Breast epithelium (tissue), 4 donors: ENCODE measurements at regions not wholly inside any gene's neighbourhood (a gene's known extent, or its start where the extent isn't known, plus 50 kb on each side); places are given as distances from the start of the nearest gene placed in this dataset.
"Not testable (repeated sequence)": the region's sequence is repeated elsewhere in the genome, so short reads cannot be mapped to it uniquely, and the experiment has no call there.

Experiments
- DNase-seq, 2 donors: peaks; one replicate each; pipeline ENCODE4 v3.0.0-alpha.2; 2019; ENCODE audit warnings: low spot score in 2 of 2
- H3K27ac ChIP-seq, 2 donors: fragments of 200-600 bp; sonication (generic) in 1 of 2; one replicate each; pipeline ENCODE4 v1.5.1; 2016 to 2019; ENCODE audit warnings: mild to moderate bottlenecking in 1 of 2
- H3K27me3 ChIP-seq, 2 donors: fragments of 200-600 bp; sonication (generic) in 1 of 2; one replicate each; pipeline versions ENCODE4 v1.5.1 to v1.6.0; 2017 to 2019; ENCODE audit warnings: control low read depth in 1 of 2, mild to moderate bottlenecking in 1 of 2
- H3K36me3 ChIP-seq: fragments of 200-600 bp; one replicate; pipeline ENCODE4 v1.5.1; 2019
- H3K4me1 ChIP-seq, 2 donors: fragments of 200-600 bp; sonication (generic); one replicate each; pipeline ENCODE4 v1.5.1; 2016 to 2019; ENCODE audit warnings: control low read depth in 1 of 2
- H3K4me3 ChIP-seq, 3 donors: fragments of 200-600 bp; sonication (generic); 1 replicate in 2 of 3; 2 replicates in 1 of 3; pipeline ENCODE4 v1.5.1; 2016 to 2019; ENCODE audit warnings: mild to moderate bottlenecking in 3 of 3, moderate library complexity in 2 of 3
- H3K9me3 ChIP-seq, 2 donors: fragments of 200-600 bp; sonication (generic) in 1 of 2; one replicate each; pipeline ENCODE4 v1.5.1; 2016 to 2019; ENCODE audit warnings: control low read depth in 1 of 2
- intact Hi-C: fragments of 100-400 bp; cut with DNase I; formaldehyde crosslinking; loops from one replicate; pipeline ENCODE4 v1.15.1; 2023; ENCODE audit warnings: low total_unique reads
- TF ChIP-seq, protein P1 (sequence below), 3 donors: fragments of 450-650 bp; IDR thresholded peaks; one replicate each; pipeline ENCODE4 v1.5.1; 2016 to 2017; ENCODE audit warnings: antibody characterized with exemption in 3 of 3, mild to moderate bottlenecking in 3 of 3, moderate library complexity in 3 of 3

DNA sequence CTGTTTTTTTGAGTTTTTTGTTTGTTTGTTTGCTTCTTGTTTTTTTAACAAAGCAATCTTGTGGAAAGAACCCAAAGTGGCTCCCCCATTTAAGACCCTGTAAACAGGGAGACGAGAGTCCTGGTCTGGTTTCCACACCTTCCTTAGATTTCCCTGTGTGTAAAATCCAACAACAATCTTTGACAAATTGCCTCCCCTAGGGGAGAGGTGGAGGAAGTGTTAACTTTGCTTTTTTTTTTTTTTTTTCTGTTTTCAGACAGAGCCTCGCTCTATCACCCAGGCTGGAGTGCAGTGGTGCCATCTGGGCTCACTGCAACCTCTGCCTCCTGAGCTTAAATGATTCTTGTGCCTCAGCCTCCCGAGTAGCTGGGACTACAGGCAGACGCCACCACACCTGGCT, 136.0 kb downstream of the OTOP1 start:
- H3K4me1 ChIP-seq, H3K4me3 ChIP-seq, H3K9me3 ChIP-seq, H3K27me3 ChIP-seq, H3K36me3 ChIP-seq, intact Hi-C loops, H3K27ac ChIP-seq, DNase-seq: not testable (repeated sequence)

GRCh38 chr4:4092159-4092558, 134.6 kb downstream of the OTOP1 start:
- DNase-seq, H3K4me3 ChIP-seq, H3K27ac ChIP-seq, H3K9me3 ChIP-seq, H3K27me3 ChIP-seq, H3K36me3 ChIP-seq, H3K4me1 ChIP-seq, intact Hi-C loops: not testable (repeated sequence)

GRCh38 chr4:4099610-4100009, 127.1 kb downstream of the OTOP1 start:
- H3K9me3 ChIP-seq, H3K36me3 ChIP-seq, DNase-seq, H3K4me1 ChIP-seq, H3K27ac ChIP-seq, H3K4me3 ChIP-seq, intact Hi-C loops, H3K27me3 ChIP-seq: not testable (repeated sequence)

- DNase-seq, H3K27me3 ChIP-seq, H3K27ac ChIP-seq, H3K4me1 ChIP-seq, H3K9me3 ChIP-seq, H3K36me3 ChIP-seq, intact Hi-C loops: not testable (repeated sequence)
- peak overlapping the region; percentile 21 to 69 (median 47) for H3K4me3 ChIP-seq
Observed at GRCh38 chr4:4106923-4107322, 119.8 kb downstream of the OTOP1 start.

- intact Hi-C loops, H3K27me3 ChIP-seq, H3K4me1 ChIP-seq, H3K36me3 ChIP-seq, H3K9me3 ChIP-seq, H3K27ac ChIP-seq: not testable (repeated sequence)
- peak overlapping the region; percentile 21 to 69 (median 47) for H3K4me3 ChIP-seq
- TF ChIP-seq, protein P1, sequence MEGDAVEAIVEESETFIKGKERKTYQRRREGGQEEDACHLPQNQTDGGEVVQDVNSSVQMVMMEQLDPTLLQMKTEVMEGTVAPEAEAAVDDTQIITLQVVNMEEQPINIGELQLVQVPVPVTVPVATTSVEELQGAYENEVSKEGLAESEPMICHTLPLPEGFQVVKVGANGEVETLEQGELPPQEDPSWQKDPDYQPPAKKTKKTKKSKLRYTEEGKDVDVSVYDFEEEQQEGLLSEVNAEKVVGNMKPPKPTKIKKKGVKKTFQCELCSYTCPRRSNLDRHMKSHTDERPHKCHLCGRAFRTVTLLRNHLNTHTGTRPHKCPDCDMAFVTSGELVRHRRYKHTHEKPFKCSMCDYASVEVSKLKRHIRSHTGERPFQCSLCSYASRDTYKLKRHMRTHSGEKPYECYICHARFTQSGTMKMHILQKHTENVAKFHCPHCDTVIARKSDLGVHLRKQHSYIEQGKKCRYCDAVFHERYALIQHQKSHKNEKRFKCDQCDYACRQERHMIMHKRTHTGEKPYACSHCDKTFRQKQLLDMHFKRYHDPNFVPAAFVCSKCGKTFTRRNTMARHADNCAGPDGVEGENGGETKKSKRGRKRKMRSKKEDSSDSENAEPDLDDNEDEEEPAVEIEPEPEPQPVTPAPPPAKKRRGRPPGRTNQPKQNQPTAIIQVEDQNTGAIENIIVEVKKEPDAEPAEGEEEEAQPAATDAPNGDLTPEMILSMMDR (IDR thresholded peaks at IDR 0.05): peak in 2 of 3 donors; percentile 26 to 43
- DNase-seq: peak in 1 of 2 donors; percentile 18
Observed at GRCh38 chr4:4107411-4108107, 119.2 kb downstream of the OTOP1 start.

GRCh38 chr4:4115381-4115780, 111.3 kb downstream of the OTOP1 start:
- H3K4me1 ChIP-seq, DNase-seq, intact Hi-C loops, H3K27ac ChIP-seq, H3K27me3 ChIP-seq, H3K4me3 ChIP-seq, H3K9me3 ChIP-seq, H3K36me3 ChIP-seq: not testable (repeated sequence)

DNA sequence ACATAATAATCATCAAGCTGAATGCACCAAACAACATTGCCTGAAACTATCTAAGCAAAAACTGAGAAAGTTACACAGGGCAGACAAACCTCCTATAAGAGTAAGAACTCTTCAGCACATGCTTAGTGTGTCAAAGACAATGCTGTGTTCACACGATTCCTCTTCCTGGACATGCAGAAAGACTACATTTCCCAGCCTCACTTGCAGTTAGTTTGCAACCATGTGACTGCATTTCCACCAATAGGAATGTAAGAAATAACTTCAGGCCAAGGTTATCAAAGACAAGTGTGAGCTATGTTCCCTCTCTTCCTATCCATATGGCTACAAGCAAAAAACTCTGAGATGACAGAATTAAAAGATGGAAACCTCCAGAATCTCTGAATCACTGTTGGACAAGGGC, 109.8 kb downstream of the OTOP1 start:
- not testable (repeated sequence) for H3K36me3 ChIP-seq

GRCh38 chr4:4134368-4134767, 92.4 kb downstream of the OTOP1 start:
- DNase-seq, intact Hi-C loops, H3K9me3 ChIP-seq, H3K27me3 ChIP-seq, H3K27ac ChIP-seq, H3K4me1 ChIP-seq, H3K4me3 ChIP-seq, H3K36me3 ChIP-seq: not testable (repeated sequence)

More for the DNA sequence above, 109.8 kb downstream of the OTOP1 start:
- intact Hi-C loops, H3K4me3 ChIP-seq, H3K27ac ChIP-seq, H3K4me1 ChIP-seq, H3K9me3 ChIP-seq, H3K27me3 ChIP-seq, DNase-seq: not testable (repeated sequence)

DNA sequence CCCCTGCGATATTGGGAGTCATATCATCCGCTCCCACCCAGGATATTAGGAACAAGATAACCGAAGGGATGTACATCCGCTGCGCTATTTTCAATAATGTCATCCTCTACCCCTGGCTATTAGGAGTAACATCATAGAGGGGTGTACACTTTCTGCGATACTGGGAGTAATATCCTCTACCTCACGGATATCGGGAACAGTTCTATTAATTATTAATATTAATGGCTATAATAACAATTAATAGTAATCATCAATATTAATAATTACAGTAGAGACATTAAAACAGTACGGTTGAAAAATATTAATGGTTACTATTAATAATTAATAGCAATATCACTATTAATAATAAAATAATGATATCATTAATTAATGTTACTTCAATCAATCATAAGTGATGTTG, 90.1 kb downstream of the OTOP1 start:
- DNase-seq, H3K27me3 ChIP-seq, H3K4me1 ChIP-seq, H3K4me3 ChIP-seq, intact Hi-C loops, H3K9me3 ChIP-seq, H3K27ac ChIP-seq, H3K36me3 ChIP-seq: not testable (repeated sequence)
